ENCODE measurements at regions not wholly inside any gene's neighbourhood (a gene's known extent, or its start where the extent isn't known, plus 50 kb on each side); places are given as distances from the start of the nearest gene placed in this dataset.

DNA sequence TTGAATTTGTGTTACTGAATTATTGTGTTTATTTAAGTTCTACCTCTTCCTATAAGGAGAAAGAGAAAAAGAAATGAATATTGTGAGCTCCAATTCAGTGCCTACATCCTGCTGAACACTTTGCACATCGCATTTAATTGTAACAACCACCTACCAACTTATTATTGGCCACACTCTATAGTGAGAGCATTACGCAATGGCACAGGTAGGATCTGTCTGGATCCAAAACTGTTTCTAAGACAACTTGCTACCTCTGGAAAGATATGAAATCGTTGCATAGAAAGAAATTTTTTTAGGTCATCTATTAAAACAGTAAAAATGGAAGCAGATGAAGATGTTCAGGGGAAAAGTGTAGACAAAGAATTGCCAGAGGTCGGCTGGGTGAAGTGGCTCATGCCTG is 227.2 kb upstream of the SNX2 start:
- DNase-seq (ENCODE audit: low read depth) = no peak
- no peak overlapping the region for H3K4me3 ChIP-seq (ENCODE audit: low read depth, low read length)
- TF ChIP-seq MYC (IDR thresholded peaks at IDR 0.05; ENCODE audit: low read depth, low read length) (no peak), CTCF (IDR thresholded peaks at IDR 0.05; ENCODE audit: low read depth, low read length) (no peak), POLR2A (IDR thresholded peaks at IDR 0.05; ENCODE audit: extremely low read depth, insufficient read length) (no peak)
- TF ChIP-seq, protein P1, sequence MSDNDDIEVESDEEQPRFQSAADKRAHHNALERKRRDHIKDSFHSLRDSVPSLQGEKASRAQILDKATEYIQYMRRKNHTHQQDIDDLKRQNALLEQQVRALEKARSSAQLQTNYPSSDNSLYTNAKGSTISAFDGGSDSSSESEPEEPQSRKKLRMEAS (IDR thresholded peaks at IDR 0.05; ENCODE audit: low read depth, low read length) = no peak

- TF ChIP-seq POLR2A (IDR thresholded peaks at IDR 0.05; ENCODE audit: extremely low read depth, insufficient read length) (no peak), MYC (IDR thresholded peaks at IDR 0.05; ENCODE audit: low read depth, low read length) (no peak), CTCF (IDR thresholded peaks at IDR 0.05; ENCODE audit: low read depth, low read length) (no peak)
- TF ChIP-seq, protein P1 (IDR thresholded peaks at IDR 0.05; ENCODE audit: low read depth, low read length) = no peak
- DNase-seq (ENCODE audit: low read depth) = no peak
- H3K4me3 ChIP-seq (ENCODE audit: low read depth, low read length) = no peak overlapping the region
Observed at GRCh38 chr5:122559676-122560075, 215.2 kb upstream of the SNX2 start.

GRCh38 chr5:122561209-122561608 is 213.7 kb upstream of the SNX2 start:
- DNase-seq (ENCODE audit: low read depth) = no peak
- no peak for TF ChIP-seq MYC (IDR thresholded peaks at IDR 0.05; ENCODE audit: low read depth, low read length)
- no peak for TF ChIP-seq POLR2A (IDR thresholded peaks at IDR 0.05; ENCODE audit: extremely low read depth, insufficient read length)
- no peak for TF ChIP-seq CTCF (IDR thresholded peaks at IDR 0.05; ENCODE audit: low read depth, low read length)
- TF ChIP-seq, protein P1 (IDR thresholded peaks at IDR 0.05; ENCODE audit: low read depth, low read length) = no peak
- no peak overlapping the region for H3K4me3 ChIP-seq (ENCODE audit: low read depth, low read length)

DNA sequence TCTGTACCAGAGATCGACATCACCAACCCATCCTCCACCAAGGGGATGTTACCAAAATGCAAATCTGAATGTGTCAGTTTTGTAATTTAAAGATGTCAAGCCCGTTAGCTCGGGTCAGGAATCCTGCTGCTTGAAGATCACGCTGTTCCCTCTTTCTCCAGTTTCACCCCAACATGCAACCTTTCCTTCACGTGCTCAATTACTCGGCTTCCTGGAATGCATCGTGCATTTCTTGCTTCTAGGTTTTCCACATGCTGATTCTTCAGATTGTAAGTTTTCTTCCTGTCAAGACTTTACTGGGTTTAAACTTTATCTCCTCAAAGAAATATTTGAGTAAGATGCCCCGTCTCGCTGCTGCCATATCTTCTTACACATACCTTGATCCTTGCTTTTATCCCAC is 209.5 kb upstream of the SNX2 start:
- TF ChIP-seq CTCF (IDR thresholded peaks at IDR 0.05; ENCODE audit: low read depth, low read length) (no peak), MYC (IDR thresholded peaks at IDR 0.05; ENCODE audit: low read depth, low read length) (no peak), POLR2A (IDR thresholded peaks at IDR 0.05; ENCODE audit: extremely low read depth, insufficient read length) (no peak)
- TF ChIP-seq, protein P1 (IDR thresholded peaks at IDR 0.05; ENCODE audit: low read depth, low read length) = no peak
- no peak overlapping the region for H3K4me3 ChIP-seq (ENCODE audit: low read depth, low read length)
- DNase-seq (ENCODE audit: low read depth) = no peak

DNA sequence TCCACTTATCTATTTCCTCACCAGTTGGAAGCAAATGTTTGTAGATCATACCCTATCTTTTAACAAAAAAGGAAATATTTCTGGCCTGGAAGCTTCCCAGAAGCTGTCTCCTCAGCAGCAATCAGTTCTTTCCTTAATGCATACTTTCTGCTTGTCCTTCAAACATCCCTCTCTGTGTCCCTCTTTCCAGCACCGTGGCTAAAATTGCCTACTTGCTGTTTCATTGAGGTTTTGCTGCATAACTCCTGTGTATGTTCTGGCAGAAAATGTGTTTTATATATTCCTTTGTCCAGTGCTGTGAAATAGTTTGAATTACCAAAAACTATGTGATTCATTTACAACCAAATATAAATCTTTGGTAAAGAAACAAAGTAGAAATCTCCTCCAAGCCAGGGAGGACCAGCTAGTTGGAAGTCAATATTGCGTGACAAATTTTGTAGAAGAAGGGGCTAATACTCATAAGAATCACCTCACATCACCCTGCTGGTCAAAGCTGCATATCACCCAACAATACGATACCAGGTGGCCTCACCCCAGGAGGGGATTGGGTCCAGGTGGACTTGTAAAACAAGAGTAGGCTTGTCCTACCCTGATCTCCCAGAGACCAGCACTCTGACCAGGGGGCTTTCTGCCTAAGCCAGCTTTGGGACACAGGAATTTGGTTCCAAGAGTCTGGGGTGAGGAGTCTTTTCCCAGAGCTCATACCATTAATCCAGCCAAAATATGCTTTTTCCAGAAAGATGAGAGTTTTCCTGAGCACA is 198.4 kb upstream of the SNX2 start:
- no peak for DNase-seq (ENCODE audit: low read depth)
- no peak overlapping the region for H3K4me3 ChIP-seq (ENCODE audit: low read depth, low read length)
- TF ChIP-seq POLR2A (IDR thresholded peaks at IDR 0.05; ENCODE audit: extremely low read depth, insufficient read length) (no peak), CTCF (IDR thresholded peaks at IDR 0.05; ENCODE audit: low read depth, low read length) (no peak), MYC (IDR thresholded peaks at IDR 0.05; ENCODE audit: low read depth, low read length) (no peak)
- TF ChIP-seq, protein P1 (IDR thresholded peaks at IDR 0.05; ENCODE audit: low read depth, low read length) = no peak
